Right atrium auricular region (tissue), 2 donors: ENCODE measurements at regions not wholly inside any gene's neighbourhood (a gene's known extent, or its start where the extent isn't known, plus 50 kb on each side); places are given as distances from the start of the nearest gene placed in this dataset.

Experiments used
- DNase-seq: peaks from one replicate; pipeline ENCODE4 v3.0.0-alpha.2; 2019; ENCODE audit warnings: low spot score
- H3K27ac ChIP-seq, 2 donors: fragments of 200-600 bp; sonication (generic); 1 replicate in 1 of 2; 2 replicates in 1 of 2; pipeline ENCODE4 v1.5.1; 2016 to 2019
- H3K27me3 ChIP-seq, 2 donors: fragments of 200-600 bp; sonication (generic); one replicate each; pipeline versions ENCODE4 v1.5.1 to v1.6.0; 2017 to 2019
- H3K36me3 ChIP-seq: fragments of 200-600 bp; sonication (generic); one replicate; pipeline ENCODE4 v1.5.1; 2016
- H3K4me1 ChIP-seq, 2 donors: fragments of 200-600 bp; sonication (generic); one replicate each; pipeline versions ENCODE4 v1.5.1 to v1.6.0; 2017 to 2019
- H3K4me3 ChIP-seq, 2 donors: fragments of 200-600 bp; sonication (generic); 1 replicate in 1 of 2; 2 replicates in 1 of 2; pipeline ENCODE4 v1.5.1; 2017 to 2019; ENCODE audit warnings: mild to moderate bottlenecking in 1 of 2, moderate library complexity in 1 of 2
- H3K9me3 ChIP-seq, 2 donors: fragments of 200-600 bp; sonication (generic); one replicate each; pipeline ENCODE4 v1.5.1; 2019
- TF ChIP-seq, protein P1 (sequence below), 2 donors: fragments of 200-600 bp; sonication (generic); IDR thresholded peaks; one replicate each; pipeline ENCODE4 v1.5.1; 2019; ENCODE audit warnings: antibody characterized with exemption in 2 of 2

DNA sequence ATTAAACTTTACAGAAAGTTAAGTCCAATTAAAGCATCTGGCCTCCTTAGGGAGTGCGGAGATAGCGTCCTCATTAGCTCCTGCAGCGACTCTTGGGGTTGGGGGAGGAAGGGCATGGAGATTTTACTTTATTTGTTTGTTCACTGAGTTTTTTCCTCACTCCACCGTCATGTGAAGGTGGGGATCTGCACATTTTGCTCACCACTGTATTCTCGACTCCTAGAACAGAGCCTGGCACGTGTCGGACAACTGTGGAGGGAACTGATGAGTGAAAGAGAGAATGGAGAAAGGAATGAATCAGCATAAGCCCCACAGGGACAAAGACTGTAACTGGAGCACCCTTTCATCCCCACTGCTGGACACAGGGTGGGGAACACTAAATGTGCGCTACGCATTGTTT lies 205.1 kb upstream of the TSHZ3 start:
- Histone ChIP-seq H3K36me3 (no peaks in the 10 kb centered on the region), H3K27ac (no peak overlapping the region), H3K27me3 (no peaks in the 10 kb centered on the region), H3K4me1 (no peaks in the 10 kb centered on the region), H3K9me3 (peaks cover 0 to 6% of the 10 kb centered on the region in 2 donors), H3K4me3 (no peak overlapping the region)
- DNase-seq: no peak
- TF ChIP-seq, protein P1, sequence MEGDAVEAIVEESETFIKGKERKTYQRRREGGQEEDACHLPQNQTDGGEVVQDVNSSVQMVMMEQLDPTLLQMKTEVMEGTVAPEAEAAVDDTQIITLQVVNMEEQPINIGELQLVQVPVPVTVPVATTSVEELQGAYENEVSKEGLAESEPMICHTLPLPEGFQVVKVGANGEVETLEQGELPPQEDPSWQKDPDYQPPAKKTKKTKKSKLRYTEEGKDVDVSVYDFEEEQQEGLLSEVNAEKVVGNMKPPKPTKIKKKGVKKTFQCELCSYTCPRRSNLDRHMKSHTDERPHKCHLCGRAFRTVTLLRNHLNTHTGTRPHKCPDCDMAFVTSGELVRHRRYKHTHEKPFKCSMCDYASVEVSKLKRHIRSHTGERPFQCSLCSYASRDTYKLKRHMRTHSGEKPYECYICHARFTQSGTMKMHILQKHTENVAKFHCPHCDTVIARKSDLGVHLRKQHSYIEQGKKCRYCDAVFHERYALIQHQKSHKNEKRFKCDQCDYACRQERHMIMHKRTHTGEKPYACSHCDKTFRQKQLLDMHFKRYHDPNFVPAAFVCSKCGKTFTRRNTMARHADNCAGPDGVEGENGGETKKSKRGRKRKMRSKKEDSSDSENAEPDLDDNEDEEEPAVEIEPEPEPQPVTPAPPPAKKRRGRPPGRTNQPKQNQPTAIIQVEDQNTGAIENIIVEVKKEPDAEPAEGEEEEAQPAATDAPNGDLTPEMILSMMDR (IDR thresholded peaks at IDR 0.05): no peak

DNA sequence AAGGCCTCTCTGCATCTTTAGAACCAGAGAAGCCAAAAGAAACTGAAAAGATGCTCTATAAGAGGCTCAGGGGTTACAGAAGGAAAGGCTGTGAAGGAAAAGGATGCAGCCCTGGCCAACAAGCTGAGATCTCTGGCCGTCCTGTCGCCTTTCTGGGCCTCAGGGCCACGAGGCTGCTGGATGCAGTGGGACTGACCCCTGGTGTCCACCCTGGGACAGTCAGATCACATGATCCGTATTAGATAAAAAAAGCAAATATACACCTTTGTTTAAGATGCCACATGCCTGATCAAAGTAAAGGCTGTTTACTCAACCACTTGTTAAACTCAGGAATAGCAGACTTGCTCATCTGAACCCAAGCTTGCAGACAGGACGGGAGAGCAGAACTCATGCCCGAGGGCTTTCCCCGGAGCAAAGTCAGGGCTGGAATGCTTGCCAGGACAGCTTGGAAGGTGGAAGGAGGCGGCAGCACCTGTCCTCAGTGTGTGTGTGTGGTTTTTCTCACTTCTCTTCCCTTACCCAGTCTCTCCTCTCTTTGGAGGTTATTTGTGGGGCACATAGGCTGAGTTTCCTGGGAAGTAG lies 206.5 kb upstream of the TSHZ3 start:
- Histone ChIP-seq H3K9me3 (peaks cover 0 to 11% of the 10 kb centered on the region in 2 donors), H3K4me1 (no peaks in the 10 kb centered on the region), H3K4me3 (no peak overlapping the region), H3K27ac (no peak overlapping the region), H3K27me3 (no peaks in the 10 kb centered on the region), H3K36me3 (no peaks in the 10 kb centered on the region)
- DNase-seq: no peak
- TF ChIP-seq, protein P1 (IDR thresholded peaks at IDR 0.05): no peak

DNA sequence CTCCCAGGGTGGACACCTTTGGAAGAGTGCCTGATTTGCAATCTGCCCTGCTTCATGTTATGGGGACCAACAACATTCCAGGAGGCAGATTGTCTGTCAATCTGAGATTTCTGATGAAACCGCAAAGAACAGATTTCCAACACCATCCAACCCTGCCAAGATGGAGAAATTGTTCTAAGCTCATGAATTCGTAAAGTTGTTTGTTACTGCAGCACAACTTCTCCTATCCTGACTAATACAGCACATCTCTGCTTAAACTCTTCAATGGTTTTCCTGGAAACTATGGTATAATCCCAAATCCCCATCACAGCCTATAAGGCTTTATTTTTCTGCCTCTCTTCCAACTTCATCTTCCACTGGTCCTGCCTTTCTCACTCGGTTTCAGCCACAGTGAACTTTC lies 210.3 kb upstream of the TSHZ3 start:
- TF ChIP-seq, protein P1 (IDR thresholded peaks at IDR 0.05): no peak
- H3K9me3 ChIP-seq: peaks cover 0 to 11% of the 10 kb centered on the region in 2 donors
- DNase-seq: no peak
- H3K27me3 ChIP-seq: no peaks in the 10 kb centered on the region
- no peak overlapping the region for H3K27ac ChIP-seq
- H3K36me3 ChIP-seq: no peaks in the 10 kb centered on the region
- no peak overlapping the region for H3K4me3 ChIP-seq
- H3K4me1 ChIP-seq: no peaks in the 10 kb centered on the region

DNA sequence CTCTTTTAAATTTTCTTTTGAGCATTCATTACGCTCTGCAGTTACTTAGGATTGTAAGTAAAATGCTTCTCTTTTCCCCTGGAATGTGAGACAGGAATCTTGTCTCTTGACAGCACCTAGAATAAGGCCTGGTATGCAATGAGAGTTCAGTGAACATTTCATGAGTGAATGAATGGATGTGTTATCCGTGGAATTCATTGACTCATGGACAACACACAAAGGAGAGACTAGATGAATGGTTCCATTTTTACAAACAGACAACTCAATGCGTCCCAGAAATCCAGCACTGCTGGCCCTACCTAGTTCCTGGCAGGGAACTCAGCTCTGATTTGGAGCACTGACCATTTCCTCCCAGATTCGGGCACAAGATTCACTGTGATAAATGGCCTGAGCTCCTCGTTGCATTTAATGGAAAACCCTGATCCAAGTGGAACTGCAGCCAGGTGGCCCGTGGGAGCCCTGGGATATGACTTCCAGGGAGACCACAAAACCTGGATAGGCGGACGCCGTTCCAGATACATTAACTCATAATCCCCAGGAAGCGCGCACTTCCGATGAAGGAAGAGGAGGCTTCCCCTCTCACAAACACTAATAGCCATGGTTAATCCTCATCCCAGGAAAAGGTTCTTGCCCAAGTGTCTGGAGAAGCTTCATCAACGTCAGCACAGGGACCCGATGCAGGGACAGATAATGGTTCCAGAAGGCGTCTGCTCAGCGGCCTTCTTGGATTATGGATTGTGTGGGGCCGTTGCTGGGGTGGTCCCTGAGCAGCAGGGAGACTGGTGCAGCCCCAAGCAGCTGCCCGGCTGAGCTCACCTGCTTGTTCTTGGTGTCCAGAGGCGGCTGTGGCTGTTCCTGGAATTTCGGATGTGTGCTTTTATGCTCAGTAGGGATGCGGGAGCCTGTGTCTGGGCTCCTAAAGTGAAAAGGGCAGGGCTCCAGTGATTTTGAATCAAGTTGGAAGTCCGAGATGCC lies 211.1 kb upstream of the TSHZ3 start:
- DNase-seq: no peak
- H3K4me3 ChIP-seq: no peak overlapping the region
- no peaks in the 10 kb centered on the region for H3K27me3 ChIP-seq
- no peaks in the 10 kb centered on the region for H3K36me3 ChIP-seq
- H3K27ac ChIP-seq: no peak overlapping the region
- TF ChIP-seq, protein P1 (IDR thresholded peaks at IDR 0.05): no peak
- H3K4me1 ChIP-seq: no peaks in the 10 kb centered on the region
- H3K9me3 ChIP-seq: peaks cover 0 to 11% of the 10 kb centered on the region in 2 donors

DNA sequence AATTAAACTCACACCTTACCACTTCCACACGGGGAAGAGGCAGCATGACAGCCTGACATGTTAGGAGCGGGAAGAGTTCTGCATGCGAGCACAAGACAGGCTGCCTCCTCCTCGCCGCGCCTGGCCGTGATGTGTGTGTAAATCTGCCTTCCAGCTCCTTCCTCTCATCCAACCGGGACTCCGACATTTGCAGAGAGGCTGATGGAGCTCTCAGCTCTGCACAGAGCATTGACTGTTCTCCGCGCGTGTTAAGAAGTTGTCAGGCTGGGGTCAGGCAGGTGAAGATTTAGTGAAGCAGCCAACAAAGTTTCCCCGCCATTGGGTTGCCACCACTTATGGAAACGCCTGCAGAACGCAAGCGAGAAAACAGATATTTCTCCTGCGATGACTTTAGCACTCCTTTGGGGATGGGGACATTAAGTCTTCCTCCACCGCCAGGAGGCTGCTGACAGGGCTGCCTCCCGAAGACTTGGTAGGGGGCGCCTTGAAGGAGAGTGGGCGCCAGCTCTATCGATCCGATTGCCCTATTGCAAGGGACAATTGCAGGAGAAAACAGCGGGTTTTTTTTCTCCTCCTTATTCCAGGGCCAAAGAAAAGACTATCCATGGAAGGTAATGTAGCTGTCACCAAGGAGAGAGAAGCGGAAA lies 213.9 kb upstream of the TSHZ3 start:
- H3K9me3 ChIP-seq: peaks cover 0 to 11% of the 10 kb centered on the region in 2 donors
- H3K4me1 ChIP-seq: no peaks in the 10 kb centered on the region
- TF ChIP-seq, protein P1 (IDR thresholded peaks at IDR 0.05): no peak
- peak; percentile 21 for DNase-seq
- no peaks in the 10 kb centered on the region for H3K27me3 ChIP-seq
- no peak overlapping the region for H3K27ac ChIP-seq
- H3K36me3 ChIP-seq: no peaks in the 10 kb centered on the region
- no peak overlapping the region for H3K4me3 ChIP-seq
